IMR-90 (cell line): ENCODE measurements at regions not wholly inside any gene's neighbourhood (a gene's known extent, or its start where the extent isn't known, plus 50 kb on each side); places are given as distances from the start of the nearest gene placed in this dataset.

Source experiments
- ATAC-seq: fragments of 200-7000 bp; cut with Tn5 transposase; 2 replicates; pipeline ENCODE4 v1.9.1; 2020; ENCODE audit warnings: low read depth, mild to moderate bottlenecking, moderate library complexity
- BruUV-seq: library from RNA; stranded (reverse); fragments of 400-500 nt; replicated peaks from 2 replicates; lab custom pipeline; 2021; lab: Mats Ljungman, UMichigan
- CTCF ChIA-PET: fragments of 300-600 bp; formaldehyde crosslinking; extraction: SDS; loops from one replicate; lab custom pipeline; 2021; ENCODE audit warnings: antibody characterized with exemption; lab: Yijun Ruan, JAX
- POLR2A ChIA-PET: fragments of 300-600 bp; sonication (Branson Sonifier 250); formaldehyde crosslinking; loops from one replicate; lab custom pipeline; 2022; ENCODE audit warnings: antibody characterized with exemption; ENCODE audit not compliant: unreplicated experiment; lab: Charles Lee
- DNase-seq: peaks from one replicate; pipeline ENCODE4 v3.0.0; 2013
- H2AFZ ChIP-seq: replicated peaks from 2 replicates; pipeline ENCODE3; 2013; ENCODE audit warnings: low read length, mild to moderate bottlenecking; ENCODE audit not compliant: poor library complexity
- H2AK5ac ChIP-seq: 2 replicates; pipeline ENCODE4 v1.6.1; 2013; ENCODE audit warnings: low read depth, low read length, inconsistent platforms
- H2AK9ac ChIP-seq: replicated peaks from 2 replicates; pipeline ENCODE3; 2013; ENCODE audit warnings: mild to moderate bottlenecking, low read depth, low read length, moderate library complexity; ENCODE audit not compliant: poor library complexity
- H2BK120ac ChIP-seq: 2 replicates; pipeline ENCODE4 v1.6.1; 2013; ENCODE audit warnings: low read depth, low read length, inconsistent platforms
- H2BK15ac ChIP-seq: 3 replicates; pipeline ENCODE4 v1.6.1; 2013; ENCODE audit warnings: low read depth, low read length, inconsistent platforms
- H2BK20ac ChIP-seq: 2 replicates; pipeline ENCODE4 v1.6.1; 2013; ENCODE audit warnings: low read depth, mild to moderate bottlenecking, inconsistent platforms, low read length, moderate library complexity
- H2BK5ac ChIP-seq: 2 replicates; pipeline ENCODE4 v1.6.1; 2013; ENCODE audit warnings: mild to moderate bottlenecking, low read depth, low read length, inconsistent platforms; ENCODE audit not compliant: poor library complexity, severe bottlenecking
- H3K14ac ChIP-seq: replicated peaks from 2 replicates; pipeline ENCODE4 v1.6.1; 2013; ENCODE audit warnings: low read depth, low read length, inconsistent platforms
- H3K18ac ChIP-seq: 2 replicates; pipeline ENCODE4 v1.6.1; 2013; ENCODE audit warnings: low read depth, low read length, control low read depth
- H3K23ac ChIP-seq: 2 replicates; pipeline ENCODE4 v1.6.1; 2013; ENCODE audit warnings: low read depth, low read length, inconsistent platforms
- H3K27ac ChIP-seq: 2 replicates; pipeline ENCODE4 v1.5.1; 2013; ENCODE audit warnings: mild to moderate bottlenecking, control low read depth, low read length; ENCODE audit not compliant: insufficient read depth
- H3K27me3 ChIP-seq: 2 replicates; pipeline ENCODE4 v1.6.1; 2013; ENCODE audit warnings: low read length; ENCODE audit not compliant: control insufficient read depth, insufficient read depth
- H3K36me3 ChIP-seq: 2 replicates; pipeline ENCODE4 v1.6.1; 2013; ENCODE audit warnings: low read length, mixed read lengths; ENCODE audit not compliant: control insufficient read depth, insufficient read depth
- H3K4ac ChIP-seq: 2 replicates; pipeline ENCODE4 v1.6.1; 2013; ENCODE audit warnings: low read depth, low read length, inconsistent platforms
- H3K4me1 ChIP-seq: 2 replicates; pipeline ENCODE4 v1.6.1; 2013; ENCODE audit warnings: low read length, mixed read lengths; ENCODE audit not compliant: control insufficient read depth, insufficient read depth
- H3K4me2 ChIP-seq: 2 replicates; pipeline ENCODE4 v1.6.1; 2013; ENCODE audit warnings: low read depth, mild to moderate bottlenecking, control low read depth, low read length, moderate library complexity
- H3K4me3 ChIP-seq: 2 replicates; pipeline ENCODE4 v1.5.1; 2013; ENCODE audit warnings: low read depth, mild to moderate bottlenecking, control low read depth, low read length, moderate library complexity; ENCODE audit not compliant: insufficient read depth
- H3K56ac ChIP-seq: 2 replicates; pipeline ENCODE4 v1.6.1; 2013; ENCODE audit warnings: low read length, inconsistent platforms; ENCODE audit not compliant: insufficient read depth; ENCODE audit errors: extremely low read depth
- H3K79me1 ChIP-seq, 2 experiments: 2 replicates each; pipeline ENCODE4 v1.6.1; 2013; ENCODE audit warnings: low read length in 2 of 2, inconsistent platforms in 1 of 2, low read depth in 1 of 2
- H3K9ac ChIP-seq: 2 replicates; pipeline ENCODE4 v1.6.1; 2013; ENCODE audit warnings: low read depth, low read length, control low read depth
- H3K9me1 ChIP-seq: 2 replicates; pipeline ENCODE4 v1.6.1; 2013; ENCODE audit warnings: low read length, inconsistent platforms; ENCODE audit not compliant: insufficient read depth
- H3K9me3 ChIP-seq: 2 replicates; pipeline ENCODE4 v1.6.1; 2013; ENCODE audit warnings: low read length; ENCODE audit not compliant: control insufficient read depth, insufficient read depth
- H4K20me1 ChIP-seq: 2 replicates; pipeline ENCODE4 v1.6.1; 2013; ENCODE audit warnings: low read length, inconsistent platforms; ENCODE audit not compliant: insufficient read depth
- H4K5ac ChIP-seq: 2 replicates; pipeline ENCODE4 v1.6.1; 2013; ENCODE audit warnings: mild to moderate bottlenecking, low read depth, low read length, control low read depth
- H4K8ac ChIP-seq, 2 experiments: 2 replicates each; pipeline ENCODE4 v1.6.1; 2013; ENCODE audit warnings: low read depth in 2 of 2, low read length in 2 of 2, control low read depth in 1 of 2, inconsistent platforms in 1 of 2
- H4K91ac ChIP-seq: 2 replicates; pipeline ENCODE4 v1.6.1; 2013; ENCODE audit warnings: low read depth, low read length, inconsistent platforms; ENCODE audit not compliant: insufficient read depth
- BHLHE40 ChIP-seq: fragments of 150-350 bp; IDR thresholded peaks from 2 replicates; pipeline ENCODE4 v1.6.1; 2016; ENCODE audit warnings: mild to moderate bottlenecking, low read depth, low read length
- CEBPB ChIP-seq: IDR thresholded peaks from 2 replicates; pipeline ENCODE4 v1.6.1; 2012; ENCODE audit warnings: low read depth, low read length, improper control_type of control experiment
- CHD1 ChIP-seq: IDR thresholded peaks from 2 replicates; pipeline ENCODE4 v1.6.1; 2012; ENCODE audit warnings: low read depth, low read length, improper control_type of control experiment
- FOS ChIP-seq: fragments of 150-350 bp; IDR thresholded peaks from 2 replicates; pipeline ENCODE4 v1.6.1; 2016; ENCODE audit warnings: low read depth, low read length
- MAFK ChIP-seq: IDR thresholded peaks from 2 replicates; pipeline ENCODE4 v1.6.1; 2012; ENCODE audit warnings: low read depth, low read length, improper control_type of control experiment
- MAZ ChIP-seq: IDR thresholded peaks from 2 replicates; pipeline ENCODE4 v1.6.1; 2012; ENCODE audit warnings: low read depth, mild to moderate bottlenecking, low read length, improper control_type of control experiment, moderate library complexity, borderline replicate concordance
- MXI1 ChIP-seq: IDR thresholded peaks from 2 replicates; pipeline ENCODE4 v1.6.1; 2012; ENCODE audit warnings: low read depth, mild to moderate bottlenecking, low read length, moderate library complexity, borderline replicate concordance
- NFE2L2 ChIP-seq: fragments of 150-350 bp; IDR thresholded peaks from 2 replicates; pipeline ENCODE4 v1.6.1; 2016; ENCODE audit warnings: low read depth, mild to moderate bottlenecking, low read length
- POLR2A ChIP-seq: IDR thresholded peaks from 2 replicates; pipeline ENCODE4 v1.6.1; 2012; ENCODE audit warnings: mild to moderate bottlenecking, low read depth, low read length
- RAD21 ChIP-seq: IDR thresholded peaks from 2 replicates; pipeline ENCODE4 v1.6.1; 2012; ENCODE audit warnings: low read length, improper control_type of control experiment
- RCOR1 ChIP-seq: IDR thresholded peaks from 2 replicates; pipeline ENCODE4 v1.6.1; 2012; ENCODE audit warnings: mild to moderate bottlenecking, low read length, improper control_type of control experiment; ENCODE audit not compliant: insufficient replicate concordance
- RFX5 ChIP-seq: IDR thresholded peaks from 2 replicates; pipeline ENCODE4 v1.8.0; 2012; ENCODE audit warnings: low read depth, mild to moderate bottlenecking, low read length, moderate library complexity
- SMC3 ChIP-seq: fragments of 150-350 bp; IDR thresholded peaks from 2 replicates; pipeline ENCODE4 v1.6.1; 2016; ENCODE audit warnings: low read depth, mild to moderate bottlenecking, antibody characterized with exemption, low read length, moderate library complexity
- WGBS, 2 experiments: methylation state at CpG; one replicate each; pipeline versions ENCODE4 v1.1.5 to v1.1.7; 2013; ENCODE audit warnings: missing lambda C conversion rate in 2 of 2; ENCODE audit not compliant: insufficient read length in 1 of 2; ENCODE audit errors: extremely low coverage in 2 of 2; 5-methylcytosine and 5-hydroxymethylcytosine counted together
- dilution Hi-C: fragments of 300-500 bp; cut with HindIII; formaldehyde crosslinking; loops from one replicate; pipeline ENCODE4 v1.14.3; 2018; ENCODE audit warnings: low sequenced_read_pairs; ENCODE audit not compliant: unreplicated experiment
- in situ Hi-C: fragments of 300-500 bp; cut with MboI; formaldehyde crosslinking; loops from 3 replicates; pipeline ENCODE4 v1.14.3; 2019; ENCODE audit warnings: low sequenced_read_pairs, inconsistent platforms, mixed read lengths
- intact Hi-C: fragments of 100-400 bp; cut with micrococcal nuclease; formaldehyde crosslinking; loops from 2 replicates; pipeline ENCODE4 v1.10.0; 2022
- TF ChIP-seq, protein P1 (sequence below): fragments of 150-350 bp; IDR thresholded peaks from 2 replicates; pipeline ENCODE4 v1.6.1; 2017; ENCODE audit warnings: mild to moderate bottlenecking, antibody characterized with exemption, low read length, low read depth
- TF ChIP-seq, protein P2 (sequence below): conservative IDR thresholded peaks from 2 replicates; pipeline ENCODE4 v1.5.1; 2012; ENCODE audit warnings: mild to moderate bottlenecking, low read depth, low read length, improper control_type of control experiment
- TF ChIP-seq, protein P3 (sequence below): fragments of 150-350 bp; IDR thresholded peaks from 2 replicates; pipeline ENCODE4 v1.6.1; 2016; ENCODE audit warnings: low read depth, mild to moderate bottlenecking, low read length, moderate library complexity, borderline replicate concordance

DNA sequence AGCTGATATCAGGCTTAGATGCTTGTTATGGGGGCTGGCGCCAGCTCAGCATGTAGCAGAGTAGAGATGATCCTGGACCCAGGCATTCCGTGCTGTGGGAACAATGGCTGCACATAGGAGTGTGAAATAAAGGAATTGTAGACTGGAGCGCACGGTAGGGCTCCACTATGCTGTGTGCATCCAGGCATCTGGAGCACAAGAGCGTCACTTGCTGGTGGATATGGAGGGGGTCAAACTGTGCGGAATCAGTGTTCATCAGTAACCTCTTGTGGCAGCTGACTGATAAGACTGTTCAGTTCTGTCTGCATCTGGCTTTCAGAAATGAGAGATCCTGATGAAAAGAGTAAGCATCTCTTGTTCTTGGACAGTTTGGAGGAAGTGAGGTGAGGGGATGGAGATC is 55.8 kb downstream of the ZNF503 start:
- H4K8ac ChIP-seq: no peak overlapping the region
- no peak overlapping the region for H2BK5ac ChIP-seq
- H3K14ac ChIP-seq: no peak overlapping the region
- H4K91ac ChIP-seq: no peak overlapping the region
- H3K27me3 ChIP-seq: peaks cover 13% of the 10 kb centered on the region
- H2AFZ ChIP-seq: no peak overlapping the region
- intact Hi-C loops (no loop called here), dilution Hi-C loops (no loop called here), in situ Hi-C loops (no loop called here)
- peaks cover 6% of the 10 kb centered on the region; the same call in 1 of the 2 replicates for H3K9me1 ChIP-seq
- no peak overlapping the region for H3K18ac ChIP-seq
- ChIA-PET POLR2A (interaction anchor here (0.6 kb wide), 1 partner anchor 44 kb away, joined by 4 read pairs; no protein-coding TSS in a partner anchor), CTCF (no interaction called here)
- no peak overlapping the region for H2BK120ac ChIP-seq
- H3K27ac ChIP-seq: no peak overlapping the region
- no peak overlapping the region for H3K56ac ChIP-seq
- TF ChIP-seq, protein P1, sequence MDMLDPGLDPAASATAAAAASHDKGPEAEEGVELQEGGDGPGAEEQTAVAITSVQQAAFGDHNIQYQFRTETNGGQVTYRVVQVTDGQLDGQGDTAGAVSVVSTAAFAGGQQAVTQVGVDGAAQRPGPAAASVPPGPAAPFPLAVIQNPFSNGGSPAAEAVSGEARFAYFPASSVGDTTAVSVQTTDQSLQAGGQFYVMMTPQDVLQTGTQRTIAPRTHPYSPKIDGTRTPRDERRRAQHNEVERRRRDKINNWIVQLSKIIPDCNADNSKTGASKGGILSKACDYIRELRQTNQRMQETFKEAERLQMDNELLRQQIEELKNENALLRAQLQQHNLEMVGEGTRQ: no peak
- TF ChIP-seq, protein P2, sequence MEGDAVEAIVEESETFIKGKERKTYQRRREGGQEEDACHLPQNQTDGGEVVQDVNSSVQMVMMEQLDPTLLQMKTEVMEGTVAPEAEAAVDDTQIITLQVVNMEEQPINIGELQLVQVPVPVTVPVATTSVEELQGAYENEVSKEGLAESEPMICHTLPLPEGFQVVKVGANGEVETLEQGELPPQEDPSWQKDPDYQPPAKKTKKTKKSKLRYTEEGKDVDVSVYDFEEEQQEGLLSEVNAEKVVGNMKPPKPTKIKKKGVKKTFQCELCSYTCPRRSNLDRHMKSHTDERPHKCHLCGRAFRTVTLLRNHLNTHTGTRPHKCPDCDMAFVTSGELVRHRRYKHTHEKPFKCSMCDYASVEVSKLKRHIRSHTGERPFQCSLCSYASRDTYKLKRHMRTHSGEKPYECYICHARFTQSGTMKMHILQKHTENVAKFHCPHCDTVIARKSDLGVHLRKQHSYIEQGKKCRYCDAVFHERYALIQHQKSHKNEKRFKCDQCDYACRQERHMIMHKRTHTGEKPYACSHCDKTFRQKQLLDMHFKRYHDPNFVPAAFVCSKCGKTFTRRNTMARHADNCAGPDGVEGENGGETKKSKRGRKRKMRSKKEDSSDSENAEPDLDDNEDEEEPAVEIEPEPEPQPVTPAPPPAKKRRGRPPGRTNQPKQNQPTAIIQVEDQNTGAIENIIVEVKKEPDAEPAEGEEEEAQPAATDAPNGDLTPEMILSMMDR: no peak
- no peak for TF ChIP-seq RFX5
- TF ChIP-seq FOS: no peak
- no peak for TF ChIP-seq BHLHE40
- TF ChIP-seq CEBPB: no peak
- TF ChIP-seq RAD21: no peak
- TF ChIP-seq SMC3: no peak
- TF ChIP-seq, protein P3, sequence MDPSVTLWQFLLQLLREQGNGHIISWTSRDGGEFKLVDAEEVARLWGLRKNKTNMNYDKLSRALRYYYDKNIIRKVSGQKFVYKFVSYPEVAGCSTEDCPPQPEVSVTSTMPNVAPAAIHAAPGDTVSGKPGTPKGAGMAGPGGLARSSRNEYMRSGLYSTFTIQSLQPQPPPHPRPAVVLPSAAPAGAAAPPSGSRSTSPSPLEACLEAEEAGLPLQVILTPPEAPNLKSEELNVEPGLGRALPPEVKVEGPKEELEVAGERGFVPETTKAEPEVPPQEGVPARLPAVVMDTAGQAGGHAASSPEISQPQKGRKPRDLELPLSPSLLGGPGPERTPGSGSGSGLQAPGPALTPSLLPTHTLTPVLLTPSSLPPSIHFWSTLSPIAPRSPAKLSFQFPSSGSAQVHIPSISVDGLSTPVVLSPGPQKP: no peak
- TF ChIP-seq POLR2A: no peak
- no peak for TF ChIP-seq MAZ
- TF ChIP-seq MAFK: no peak
- no peak for TF ChIP-seq RCOR1
- TF ChIP-seq MXI1: no peak
- no peak for TF ChIP-seq NFE2L2
- no peak for TF ChIP-seq CHD1
- peaks cover 4% of the 10 kb centered on the region for H3K9me3 ChIP-seq
- H3K4me1 ChIP-seq: no peaks in the 10 kb centered on the region; the same call in 1 of the 2 replicates
- H3K9ac ChIP-seq: no peak overlapping the region
- ATAC-seq: no peak
- H3K4me3 ChIP-seq: no peak overlapping the region
- H4K5ac ChIP-seq: no peak overlapping the region
- no peak overlapping the region for H2BK15ac ChIP-seq
- H3K4ac ChIP-seq: no peak overlapping the region
- H3K23ac ChIP-seq: no peak overlapping the region
- H2AK5ac ChIP-seq: no peak overlapping the region
- BruUV-seq: no TSS peak
- no peaks in the 10 kb centered on the region for H4K20me1 ChIP-seq
- WGBS, 2 experiments: 65% methylated on average over 4 of the region's 6 CpGs; no CpG with 5 or more reads in 1 of the 2 experiments
- H2BK20ac ChIP-seq: no peak overlapping the region
- H2AK9ac ChIP-seq: no peak overlapping the region
- H3K79me1 ChIP-seq: no peaks in the 10 kb centered on the region
- no peaks in the 10 kb centered on the region for H3K36me3 ChIP-seq
- DNase-seq: no peak
- no peak overlapping the region for H3K4me2 ChIP-seq
